K562 (cell line): ENCODE measurements at regions not wholly inside any gene's neighbourhood (a gene's known extent, or its start where the extent isn't known, plus 50 kb on each side); places are given as distances from the start of the nearest gene placed in this dataset.

Experiments used
- ATAC-seq: fragments of 200-7000 bp; cut with Tn5 transposase; 3 replicates; pipeline ENCODE4 v1.9.1; 2020; ENCODE audit warnings: moderate library complexity
- BruUV-seq: library from RNA; stranded (reverse); fragments of 400-500 nt; replicated peaks from 2 replicates; lab custom pipeline; 2021; lab: Mats Ljungman, UMichigan
- CTCF ChIA-PET: fragments of 300-600 bp; formaldehyde crosslinking; extraction: SDS; loops from one replicate; lab custom pipeline; 2021; ENCODE audit warnings: low intra/inter-chr PET ratio; lab: Yijun Ruan, JAX
- POLR2A ChIA-PET: fragments of 300-600, 350-650 bp; sonication (Branson Sonifier 250); formaldehyde crosslinking; extraction: SDS; loops from one replicate; lab custom pipeline; 2021; ENCODE audit warnings: antibody characterized with exemption, inconsistent platforms; lab: Yijun Ruan, JAX
- DNase-seq, 4 experiments: peaks; one replicate each; pipeline versions ENCODE4 v3.0.0 to v3.0.0-alpha.2; 2011 to 2018; ENCODE audit warnings: low spot score in 3 of 4, mixed read lengths in 3 of 4; ENCODE audit errors: extremely low read depth in 1 of 4
- FAIRE-seq: peaks from 2 replicates; lab custom pipeline; 2011; peaks lifted over from hg19 to GRCh38; lab: Jason Lieb, UNC
- H2AFZ ChIP-seq: 2 replicates; pipeline ENCODE4 v1.6.0; 2011; ENCODE audit warnings: low read depth, low read length, control low read depth, inconsistent platforms
- H3K27ac ChIP-seq: fragments of 200-600 bp; 3 replicates; pipeline ENCODE4 v1.8.0; 2011; ENCODE audit warnings: low read depth, mild to moderate bottlenecking, control low read depth, inconsistent platforms, low read length, moderate library complexity, mixed read lengths; ENCODE audit errors: extremely low read depth
- H3K27me3 ChIP-seq, 2 experiments: fragments of 300-600 bp in 1 of 2; 2 replicates in 1 of 2; 3 replicates in 1 of 2; pipeline versions ENCODE4 v1.6.0 to v1.8.0; 2011; ENCODE audit warnings: inconsistent platforms in 2 of 2, low read length in 2 of 2, mild to moderate bottlenecking in 1 of 2, mixed read lengths in 1 of 2, moderate library complexity in 1 of 2; ENCODE audit not compliant: control insufficient read depth in 2 of 2, insufficient read depth in 2 of 2
- H3K36me3 ChIP-seq: fragments of 300-600 bp; 3 replicates; pipeline ENCODE4 v1.8.0; 2011; ENCODE audit warnings: mild to moderate bottlenecking, low read length, inconsistent platforms; ENCODE audit not compliant: control insufficient read depth, insufficient read depth
- H3K4me1 ChIP-seq, 2 experiments: fragments of 200-600 bp in 1 of 2; replicated peaks in 1 of 2; 2 replicates in 1 of 2; 3 replicates in 1 of 2; pipeline versions ENCODE4 v1.5.1 to v1.8.0; 2011; ENCODE audit warnings: inconsistent platforms in 2 of 2, low read length in 2 of 2, mild to moderate bottlenecking in 1 of 2, mixed read lengths in 1 of 2, moderate library complexity in 1 of 2; ENCODE audit not compliant: control insufficient read depth in 2 of 2, insufficient read depth in 2 of 2
- H3K4me2 ChIP-seq: 2 replicates; pipeline ENCODE4 v1.6.1; 2011; ENCODE audit warnings: low read length, control low read depth, inconsistent platforms, mixed read lengths; ENCODE audit not compliant: insufficient read depth
- H3K4me3 ChIP-seq: fragments of 200-600 bp; sonication (generic), shearing (Covaris generic); 2 replicates; pipeline ENCODE4 v1.5.1; 2016; ENCODE audit warnings: control low read depth, inconsistent platforms
- H3K79me2 ChIP-seq: fragments of 200-600 bp; 3 replicates; pipeline ENCODE4 v1.8.0; 2011; ENCODE audit warnings: low read length, inconsistent platforms; ENCODE audit not compliant: control insufficient read depth, insufficient read depth
- H3K9ac ChIP-seq, 2 experiments: 2 replicates each; pipeline versions ENCODE4 v1.6.0 to v1.6.1; 2011; ENCODE audit warnings: low read depth in 2 of 2, low read length in 2 of 2, control low read depth in 1 of 2, inconsistent platforms in 1 of 2, mild to moderate bottlenecking in 1 of 2, mixed read lengths in 1 of 2; ENCODE audit not compliant: insufficient read depth in 1 of 2
- H3K9me1 ChIP-seq: one replicate; pipeline ENCODE4 v1.6.0; 2011; ENCODE audit warnings: inconsistent platforms, mild to moderate bottlenecking, low read length, moderate library complexity; ENCODE audit not compliant: control insufficient read depth, insufficient read depth
- H3K9me3 ChIP-seq: replicated peaks from 2 replicates; pipeline ENCODE4 v1.5.1; 2011; ENCODE audit warnings: low read depth, low read length, inconsistent platforms; ENCODE audit not compliant: control insufficient read depth, insufficient read depth
- H4K20me1 ChIP-seq: replicated peaks from 2 replicates; pipeline ENCODE4 v1.6.1; 2011; ENCODE audit warnings: low read length, inconsistent platforms, mixed read lengths; ENCODE audit not compliant: control insufficient read depth, insufficient read depth
- E2F3 ChIP-seq: fragments of 250-450 bp; sonication (Bioruptor Pico); IDR thresholded peaks from 2 replicates; pipeline ENCODE4 v1.4.0; 2020; ENCODE audit warnings: mild to moderate bottlenecking
- HMGN3 ChIP-seq: IDR thresholded peaks from 2 replicates; pipeline ENCODE4 v1.6.1; 2011; ENCODE audit warnings: borderline replicate concordance, low read depth, mild to moderate bottlenecking, mixed read lengths, low read length; ENCODE audit not compliant: insufficient read length; ENCODE audit errors: extremely low read depth
- POLR2G ChIP-seq: fragments of 200-400 bp; formaldehyde crosslinking; IDR thresholded peaks from 2 replicates; pipeline ENCODE4 v1.6.1; 2017; ENCODE audit warnings: low read depth, mild to moderate bottlenecking, antibody characterized with exemption, low read length, moderate library complexity
- SIN3B ChIP-seq: fragments of 450-650 bp; IDR thresholded peaks from 2 replicates; pipeline ENCODE4 v1.6.1; 2017; ENCODE audit warnings: low read depth, mild to moderate bottlenecking, moderate library complexity
- WGBS: fragments of 100-300 bp; shearing (Covaris generic); methylation state at CpG from one replicate; pipeline ENCODE4 v1.1.6; 2016; ENCODE audit warnings: low coverage, mixed read lengths; ENCODE audit not compliant: insufficient coverage; ENCODE audit errors: missing lambda C conversion rate; 5-methylcytosine and 5-hydroxymethylcytosine counted together
- in situ Hi-C: fragments of 300-500 bp; cut with MboI; formaldehyde crosslinking; loops from 4 replicates; pipeline ENCODE4 v1.15.0; 2018; ENCODE audit warnings: inconsistent platforms, mixed read lengths
- intact Hi-C: fragments of 100-400 bp; cut with micrococcal nuclease; formaldehyde crosslinking; loops from 2 replicates; pipeline ENCODE4 v1.14.2; 2022
- TF ChIP-seq, protein P1 (sequence below): fragments of 250-450 bp; sonication (Bioruptor Pico); IDR thresholded peaks from 2 replicates; pipeline ENCODE4 v1.8.0; 2022; ENCODE audit warnings: inconsistent platforms
- TF ChIP-seq, protein P2 (sequence below), 2 experiments: fragments of 450-650 bp; conservative IDR thresholded peaks; 2 replicates each; pipeline ENCODE4 v1.6.1; 2017; ENCODE audit warnings: mild to moderate bottlenecking in 2 of 2, moderate library complexity in 2 of 2
- TF ChIP-seq, protein P3 (sequence below): fragments of 250-450 bp; sonication (Bioruptor Pico); IDR thresholded peaks from 2 replicates; pipeline ENCODE4 v1.4.0; 2020

DNA sequence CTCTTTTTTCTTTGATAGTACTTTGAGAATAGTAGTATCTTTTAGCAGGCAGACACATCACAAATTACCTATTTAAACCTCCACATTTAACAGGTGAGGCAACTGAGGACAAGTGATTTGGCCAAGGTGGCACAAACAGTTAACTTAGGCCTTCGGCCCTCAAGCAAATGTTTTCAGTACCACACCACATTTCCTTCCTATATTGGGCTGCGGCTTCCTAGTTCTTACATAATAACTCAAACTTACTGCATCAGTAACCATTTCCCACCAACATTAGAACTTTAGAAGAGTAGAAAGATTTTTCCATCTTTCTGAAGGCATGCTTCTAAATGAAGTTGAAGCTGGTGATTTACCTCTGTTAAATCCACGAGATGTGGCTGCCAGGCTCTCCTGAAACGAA is 63.2 kb upstream of the SLC4A4 start:
- POLR2A ChIA-PET, result no interaction called here
- Histone ChIP-seq H3K9ac (no peak overlapping the region), H4K20me1 (no peaks in the 10 kb centered on the region)
- TF ChIP-seq SIN3B (no peak), HMGN3 (no peak), POLR2G (no peak), E2F3 (CRISPR knock-in tag) (no peak)
- TF ChIP-seq, protein P1, sequence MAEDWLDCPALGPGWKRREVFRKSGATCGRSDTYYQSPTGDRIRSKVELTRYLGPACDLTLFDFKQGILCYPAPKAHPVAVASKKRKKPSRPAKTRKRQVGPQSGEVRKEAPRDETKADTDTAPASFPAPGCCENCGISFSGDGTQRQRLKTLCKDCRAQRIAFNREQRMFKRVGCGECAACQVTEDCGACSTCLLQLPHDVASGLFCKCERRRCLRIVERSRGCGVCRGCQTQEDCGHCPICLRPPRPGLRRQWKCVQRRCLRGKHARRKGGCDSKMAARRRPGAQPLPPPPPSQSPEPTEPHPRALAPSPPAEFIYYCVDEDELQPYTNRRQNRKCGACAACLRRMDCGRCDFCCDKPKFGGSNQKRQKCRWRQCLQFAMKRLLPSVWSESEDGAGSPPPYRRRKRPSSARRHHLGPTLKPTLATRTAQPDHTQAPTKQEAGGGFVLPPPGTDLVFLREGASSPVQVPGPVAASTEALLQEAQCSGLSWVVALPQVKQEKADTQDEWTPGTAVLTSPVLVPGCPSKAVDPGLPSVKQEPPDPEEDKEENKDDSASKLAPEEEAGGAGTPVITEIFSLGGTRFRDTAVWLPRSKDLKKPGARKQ (CRISPR knock-in tag), result no peak
- TF ChIP-seq, protein P2, sequence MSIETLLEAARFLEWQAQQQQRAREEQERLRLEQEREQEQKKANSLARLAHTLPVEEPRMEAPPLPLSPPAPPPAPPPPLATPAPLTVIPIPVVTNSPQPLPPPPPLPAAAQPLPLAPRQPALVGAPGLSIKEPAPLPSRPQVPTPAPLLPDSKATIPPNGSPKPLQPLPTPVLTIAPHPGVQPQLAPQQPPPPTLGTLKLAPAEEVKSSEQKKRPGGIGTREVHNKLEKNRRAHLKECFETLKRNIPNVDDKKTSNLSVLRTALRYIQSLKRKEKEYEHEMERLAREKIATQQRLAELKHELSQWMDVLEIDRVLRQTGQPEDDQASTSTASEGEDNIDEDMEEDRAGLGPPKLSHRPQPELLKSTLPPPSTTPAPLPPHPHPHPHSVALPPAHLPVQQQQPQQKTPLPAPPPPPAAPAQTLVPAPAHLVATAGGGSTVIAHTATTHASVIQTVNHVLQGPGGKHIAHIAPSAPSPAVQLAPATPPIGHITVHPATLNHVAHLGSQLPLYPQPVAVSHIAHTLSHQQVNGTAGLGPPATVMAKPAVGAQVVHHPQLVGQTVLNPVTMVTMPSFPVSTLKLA (conservative IDR thresholded peaks at IDR 0.05), result no peak
- TF ChIP-seq, protein P3, sequence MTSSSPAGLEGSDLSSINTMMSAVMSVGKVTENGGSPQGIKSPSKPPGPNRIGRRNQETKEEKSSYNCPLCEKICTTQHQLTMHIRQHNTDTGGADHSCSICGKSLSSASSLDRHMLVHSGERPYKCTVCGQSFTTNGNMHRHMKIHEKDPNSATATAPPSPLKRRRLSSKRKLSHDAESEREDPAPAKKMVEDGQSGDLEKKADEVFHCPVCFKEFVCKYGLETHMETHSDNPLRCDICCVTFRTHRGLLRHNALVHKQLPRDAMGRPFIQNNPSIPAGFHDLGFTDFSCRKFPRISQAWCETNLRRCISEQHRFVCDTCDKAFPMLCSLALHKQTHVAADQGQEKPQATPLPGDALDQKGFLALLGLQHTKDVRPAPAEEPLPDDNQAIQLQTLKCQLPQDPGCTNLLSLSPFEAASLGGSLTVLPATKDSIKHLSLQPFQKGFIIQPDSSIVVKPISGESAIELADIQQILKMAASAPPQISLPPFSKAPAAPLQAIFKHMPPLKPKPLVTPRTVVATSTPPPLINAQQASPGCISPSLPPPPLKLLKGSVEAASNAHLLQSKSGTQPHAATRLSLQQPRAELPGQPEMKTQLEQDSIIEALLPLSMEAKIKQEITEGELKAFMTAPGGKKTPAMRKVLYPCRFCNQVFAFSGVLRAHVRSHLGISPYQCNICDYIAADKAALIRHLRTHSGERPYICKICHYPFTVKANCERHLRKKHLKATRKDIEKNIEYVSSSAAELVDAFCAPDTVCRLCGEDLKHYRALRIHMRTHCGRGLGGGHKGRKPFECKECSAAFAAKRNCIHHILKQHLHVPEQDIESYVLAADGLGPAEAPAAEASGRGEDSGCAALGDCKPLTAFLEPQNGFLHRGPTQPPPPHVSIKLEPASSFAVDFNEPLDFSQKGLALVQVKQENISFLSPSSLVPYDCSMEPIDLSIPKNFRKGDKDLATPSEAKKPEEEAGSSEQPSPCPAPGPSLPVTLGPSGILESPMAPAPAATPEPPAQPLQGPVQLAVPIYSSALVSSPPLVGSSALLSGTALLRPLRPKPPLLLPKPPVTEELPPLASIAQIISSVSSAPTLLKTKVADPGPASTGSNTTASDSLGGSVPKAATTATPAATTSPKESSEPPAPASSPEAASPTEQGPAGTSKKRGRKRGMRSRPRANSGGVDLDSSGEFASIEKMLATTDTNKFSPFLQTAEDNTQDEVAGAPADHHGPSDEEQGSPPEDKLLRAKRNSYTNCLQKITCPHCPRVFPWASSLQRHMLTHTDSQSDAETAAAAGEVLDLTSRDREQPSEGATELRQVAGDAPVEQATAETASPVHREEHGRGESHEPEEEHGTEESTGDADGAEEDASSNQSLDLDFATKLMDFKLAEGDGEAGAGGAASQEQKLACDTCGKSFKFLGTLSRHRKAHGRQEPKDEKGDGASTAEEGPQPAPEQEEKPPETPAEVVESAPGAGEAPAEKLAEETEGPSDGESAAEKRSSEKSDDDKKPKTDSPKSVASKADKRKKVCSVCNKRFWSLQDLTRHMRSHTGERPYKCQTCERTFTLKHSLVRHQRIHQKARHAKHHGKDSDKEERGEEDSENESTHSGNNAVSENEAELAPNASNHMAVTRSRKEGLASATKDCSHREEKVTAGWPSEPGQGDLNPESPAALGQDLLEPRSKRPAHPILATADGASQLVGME (CRISPR knock-in tag), result no peak
- TF ChIP-seq, all 486 proteins: peak for 0
- Histone ChIP-seq H3K9me1 (no peaks in the 10 kb centered on the region), H3K4me3 (no peak overlapping the region), H3K4me2 (no peak overlapping the region), H3K79me2 (no peaks in the 10 kb centered on the region), H2AFZ (no peak overlapping the region), H3K4me1 (no peaks in the 10 kb centered on the region), H3K9me3 (no peaks in the 10 kb centered on the region), H3K27ac (no peak overlapping the region), H3K36me3 (no peaks in the 10 kb centered on the region), H3K27me3 (no peaks in the 10 kb centered on the region)
- DNase-seq, result no peak
- CTCF ChIA-PET, result no interaction called here
- no TSS peak for BruUV-seq
- intact Hi-C loops (loop anchor here (10.0 kb wide), 1 partner anchor 669 kb away; no protein-coding TSS in a partner anchor), in situ Hi-C loops (no loop called here)
- no peak for FAIRE-seq
- 1% methylated on average over 4 of the region's 4 CpGs for WGBS
- ATAC-seq, result no peak
